Renal cortex interstitium (tissue), 11 donors: ENCODE measurements at regions not wholly inside any gene's neighbourhood (a gene's known extent, or its start where the extent isn't known, plus 50 kb on each side); places are given as distances from the start of the nearest gene placed in this dataset.
A peak's percentile ranks its signal among the peaks of the same experiment; 100 is the strongest.

Experiments used
- DNase-seq, 11 donors: peaks; one replicate each; pipeline ENCODE4 v3.0.0-alpha.2; 2013; ENCODE audit warnings: low read depth in 9 of 11, low spot score in 4 of 11; ENCODE audit errors: extremely low read depth in 1 of 11

DNA sequence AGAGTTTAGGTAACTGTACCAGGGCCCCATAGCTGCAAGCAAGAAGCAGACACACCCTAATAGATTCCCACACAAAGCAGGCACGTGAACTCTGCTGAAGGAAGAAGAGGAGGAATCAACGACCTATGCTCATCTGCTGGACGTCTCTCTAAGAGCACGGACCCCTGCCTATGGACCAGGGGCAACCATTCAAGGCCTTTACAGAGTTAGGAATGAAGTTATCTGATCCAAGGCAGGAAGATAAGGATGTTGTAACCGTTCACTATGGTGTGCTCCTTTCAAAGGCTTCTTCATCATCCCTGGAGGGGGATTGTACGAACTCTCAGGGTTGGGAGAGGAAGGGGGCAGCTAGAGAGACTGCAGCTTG lies 141.6 kb upstream of the PARP11 start:
- DNase-seq, result no peak

DNA sequence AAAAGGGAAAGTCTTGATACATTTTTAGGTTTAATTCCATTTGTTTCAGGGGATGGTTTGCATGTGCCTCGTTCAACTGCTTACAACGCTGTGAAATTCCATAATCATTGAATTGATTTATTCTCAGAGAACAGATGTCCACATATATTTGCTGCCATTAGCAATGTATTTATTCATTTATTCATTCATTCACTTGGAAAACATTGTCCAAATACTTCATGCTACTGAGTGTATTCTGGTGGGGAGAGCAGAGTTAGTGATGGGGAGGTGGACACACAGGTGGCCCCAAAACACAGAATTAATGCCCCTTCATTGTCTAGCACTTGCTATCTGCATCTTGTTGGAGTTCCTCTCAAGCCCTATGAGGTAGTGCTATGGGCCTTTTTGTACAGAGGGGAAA lies 141.2 kb upstream of the PARP11 start:
- DNase-seq, result no peak

DNA sequence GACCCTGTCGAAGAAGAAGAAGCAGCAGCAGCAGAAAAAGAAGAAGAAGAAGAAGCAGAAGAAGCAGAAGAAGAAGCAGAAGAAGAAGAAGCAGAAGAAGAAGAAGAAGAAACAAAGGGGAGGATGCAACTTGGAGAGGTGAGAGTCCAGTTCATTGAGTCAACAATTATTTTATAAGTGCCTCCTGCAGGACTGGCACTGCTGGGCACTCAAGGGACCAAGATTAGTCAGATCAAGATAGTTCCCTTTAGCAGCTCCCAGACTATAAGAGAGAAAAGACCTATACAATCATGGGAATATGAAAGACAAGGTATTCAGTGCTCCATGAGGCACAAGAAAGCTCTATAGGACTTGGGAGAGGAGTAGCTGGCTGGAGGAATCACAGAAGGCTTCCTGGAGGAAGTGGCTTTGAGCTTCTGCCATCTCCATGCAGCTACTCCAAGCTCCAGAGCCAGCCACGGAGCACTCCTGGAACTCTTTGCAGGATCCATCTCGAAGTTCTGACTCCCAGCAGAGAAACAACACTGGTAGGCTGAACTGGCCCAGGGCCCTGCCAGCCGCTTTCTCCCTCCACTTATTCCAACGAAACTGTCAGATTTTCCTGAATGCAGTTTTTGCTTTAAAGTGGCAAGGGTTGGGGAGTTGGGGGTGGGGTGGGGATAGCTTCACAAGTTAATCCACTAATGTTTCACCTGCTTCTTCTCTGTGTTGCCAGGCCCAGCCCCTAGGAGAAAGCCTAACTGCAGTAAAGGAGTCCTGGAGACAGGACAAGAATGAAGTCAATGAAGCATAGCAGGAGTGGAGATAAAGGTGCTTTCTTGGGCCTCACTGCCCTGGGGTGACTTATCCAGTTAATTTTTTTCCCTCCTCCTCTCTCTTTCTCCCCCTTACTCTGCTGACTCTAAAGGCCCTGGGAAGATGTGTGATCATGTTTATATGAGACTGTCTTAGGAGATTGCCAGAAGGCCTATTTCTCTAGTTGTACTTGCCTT lies 140.1 kb upstream of the PARP11 start:
- DNase-seq, result no peak

DNA sequence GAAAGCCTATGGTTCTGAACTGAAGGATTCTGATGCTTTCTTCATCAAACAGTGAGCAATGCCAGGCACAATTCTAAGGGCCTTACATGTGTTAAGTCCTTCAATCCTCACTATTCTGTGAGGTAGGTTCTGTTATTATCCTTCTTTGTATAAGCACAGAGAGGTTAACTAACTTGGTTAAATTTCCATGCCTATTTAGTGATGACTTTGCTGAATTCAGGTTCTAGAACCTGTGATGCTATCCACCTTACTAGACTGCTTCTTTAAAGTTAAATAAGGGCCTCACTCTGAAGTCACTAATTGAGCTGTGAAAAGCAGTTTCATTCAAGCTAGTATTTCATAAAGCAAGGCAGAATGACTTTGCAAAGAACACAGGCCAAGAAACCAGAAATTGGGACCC lies 138.9 kb upstream of the PARP11 start:
- no peak for DNase-seq

DNA sequence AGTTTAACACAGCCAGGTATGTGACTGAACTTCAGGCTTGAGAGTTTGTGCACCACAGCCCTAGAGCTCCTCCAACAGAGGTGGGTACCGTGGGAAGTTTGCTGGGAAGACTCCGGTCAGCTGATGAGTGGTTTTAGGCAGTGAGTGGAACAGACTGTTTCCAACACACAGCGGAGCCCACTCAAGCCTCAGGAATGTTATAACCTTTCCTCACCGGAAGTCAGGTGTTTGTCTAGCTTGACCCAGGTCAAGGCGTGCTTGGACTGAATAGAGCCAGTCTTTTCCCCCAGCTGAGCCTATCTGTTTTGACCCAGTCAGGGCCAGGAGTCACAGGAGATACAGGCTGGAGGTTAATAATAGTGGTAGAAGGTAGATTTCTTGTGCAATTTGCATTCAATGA lies 138.4 kb upstream of the PARP11 start:
- DNase-seq, result no peak

DNA sequence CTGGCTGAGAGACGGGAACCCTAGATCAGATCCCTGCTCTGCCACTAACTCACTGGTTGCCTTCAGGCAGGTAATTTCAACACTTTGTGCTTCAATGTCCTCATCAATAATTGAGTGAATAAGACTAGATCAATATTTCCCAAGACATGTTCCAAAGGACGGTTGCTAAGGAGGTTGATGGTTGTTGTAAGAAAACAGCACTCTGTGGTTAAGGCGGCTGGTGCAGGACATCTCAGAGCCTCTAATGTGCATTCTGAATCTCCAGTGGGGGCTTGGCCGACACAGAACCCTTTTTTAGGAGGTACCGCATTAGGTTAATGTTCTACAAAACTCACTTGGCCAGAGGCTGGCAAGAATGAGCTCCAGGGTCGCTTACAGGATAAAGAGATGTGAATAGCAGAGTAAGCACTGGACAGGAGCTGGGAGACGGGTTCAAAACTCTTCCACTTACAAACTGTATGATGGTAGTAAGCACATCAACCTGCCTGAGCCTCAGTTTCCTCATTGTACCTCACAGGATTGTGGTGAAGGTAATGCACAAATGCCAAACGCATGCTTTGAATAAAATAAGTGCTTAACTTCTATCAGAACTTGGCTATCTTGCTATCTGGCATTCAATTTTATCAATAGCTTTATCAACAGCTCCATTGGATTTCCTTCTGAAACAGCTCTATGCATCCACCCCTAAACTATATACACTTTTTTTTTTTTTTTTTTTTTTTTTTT lies 136.9 kb upstream of the PARP11 start:
- no peak for DNase-seq

DNA sequence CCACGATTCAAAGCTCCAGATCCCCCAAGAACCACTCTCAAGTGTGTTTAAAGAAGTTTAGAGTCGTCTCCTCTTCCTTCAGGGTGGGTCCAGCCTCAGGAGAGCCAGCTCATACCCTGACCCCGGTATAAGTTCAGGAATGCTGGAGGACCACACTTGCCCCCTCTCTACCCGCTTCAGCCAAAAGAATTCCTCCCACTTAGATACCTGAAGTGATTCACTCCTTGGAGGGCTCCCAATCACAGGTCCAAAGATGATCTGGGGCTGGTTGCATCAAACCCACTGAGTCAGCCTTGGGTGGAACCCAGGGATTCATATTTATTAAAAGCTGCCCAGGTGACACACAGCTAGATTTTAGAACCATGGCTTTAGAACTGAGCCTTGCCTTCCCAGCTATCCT lies 133.5 kb upstream of the PARP11 start:
- DNase-seq, result no peak

DNA sequence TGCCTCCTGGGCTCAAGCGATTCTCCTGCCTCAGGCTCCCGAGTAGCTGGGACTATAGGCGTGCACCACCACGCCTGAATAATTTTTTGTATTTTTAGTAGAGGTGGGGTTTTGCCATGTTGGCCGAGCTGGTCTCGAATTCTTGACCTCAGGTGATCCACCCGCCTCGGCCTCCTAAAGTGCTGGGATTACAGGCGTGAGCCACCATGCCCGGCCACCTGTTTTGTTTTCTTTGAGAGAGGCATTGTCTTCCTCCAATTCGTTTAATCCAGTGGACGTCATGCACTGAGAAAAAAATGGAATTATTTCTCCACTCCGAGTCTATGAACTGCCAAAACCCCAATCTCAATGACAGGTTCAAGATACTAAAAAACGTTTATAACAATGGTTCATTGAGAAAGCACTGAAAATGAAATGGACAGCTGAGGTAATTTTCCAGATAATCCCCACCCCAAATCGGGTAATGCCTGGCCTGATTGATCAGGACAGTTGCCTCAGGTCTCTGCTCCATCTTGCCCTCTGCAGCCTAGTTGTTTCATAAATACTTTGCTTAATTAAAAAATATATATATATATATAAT lies 132.7 kb upstream of the PARP11 start:
- DNase-seq, result no peak

DNA sequence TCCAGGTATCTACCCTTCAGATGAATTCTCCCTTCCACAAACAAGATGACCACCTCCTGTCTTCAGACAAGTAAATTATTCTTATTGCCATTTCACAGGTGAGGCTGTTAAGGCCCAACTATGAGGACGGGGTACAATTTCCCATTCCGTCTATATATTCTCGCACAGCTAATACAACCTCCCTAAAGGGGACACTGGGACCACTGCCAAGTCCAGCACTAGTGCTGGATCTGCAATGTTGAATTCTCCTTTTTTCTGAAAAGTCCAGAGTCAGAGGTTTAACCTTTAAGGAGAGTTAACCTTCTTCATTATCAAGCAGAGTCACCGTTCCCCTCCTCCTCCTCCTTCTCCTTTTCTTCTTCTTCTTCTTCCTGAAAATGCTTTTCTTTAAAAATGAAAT lies 130.4 kb upstream of the PARP11 start:
- no peak for DNase-seq

DNA sequence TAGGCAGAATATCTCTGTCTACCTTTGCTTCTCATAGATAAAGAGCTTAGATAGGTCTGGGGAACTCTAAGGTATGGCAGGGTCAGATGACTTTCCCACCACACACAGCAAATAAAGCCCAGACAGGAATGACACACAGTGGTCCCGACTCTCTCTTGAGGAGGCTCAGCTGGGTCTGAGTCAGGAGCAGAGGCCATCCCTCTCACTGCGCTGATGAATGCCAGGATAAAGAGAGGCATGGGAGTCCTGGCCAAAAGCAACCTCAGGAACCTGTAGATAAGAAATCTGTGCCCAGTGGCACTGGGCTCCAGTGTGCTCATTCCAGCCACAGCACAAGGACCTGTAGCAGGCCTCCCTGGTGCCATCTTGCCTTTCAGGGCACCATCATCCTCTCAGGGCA lies 129.4 kb upstream of the PARP11 start:
- no peak for DNase-seq

DNA sequence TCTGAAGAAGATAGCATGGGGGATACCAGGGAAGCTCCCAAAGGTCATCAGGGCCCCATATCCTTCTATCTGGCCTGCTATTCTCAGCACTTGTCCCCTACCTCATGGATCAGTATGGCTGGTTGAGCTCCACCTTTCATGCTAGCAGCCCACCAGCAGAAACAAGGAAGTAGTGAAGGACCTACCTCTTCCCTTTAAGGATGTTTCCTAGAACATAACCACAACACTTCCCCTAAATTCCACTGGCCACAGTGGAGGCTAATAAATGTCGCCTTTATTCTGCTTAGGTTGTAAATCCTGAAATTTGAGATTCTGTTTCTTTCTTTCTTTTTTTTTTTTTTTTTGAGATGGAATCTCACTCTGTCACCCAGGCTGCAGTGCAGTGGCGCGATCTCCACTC lies 128.6 kb upstream of the PARP11 start:
- DNase-seq, result no peak

DNA sequence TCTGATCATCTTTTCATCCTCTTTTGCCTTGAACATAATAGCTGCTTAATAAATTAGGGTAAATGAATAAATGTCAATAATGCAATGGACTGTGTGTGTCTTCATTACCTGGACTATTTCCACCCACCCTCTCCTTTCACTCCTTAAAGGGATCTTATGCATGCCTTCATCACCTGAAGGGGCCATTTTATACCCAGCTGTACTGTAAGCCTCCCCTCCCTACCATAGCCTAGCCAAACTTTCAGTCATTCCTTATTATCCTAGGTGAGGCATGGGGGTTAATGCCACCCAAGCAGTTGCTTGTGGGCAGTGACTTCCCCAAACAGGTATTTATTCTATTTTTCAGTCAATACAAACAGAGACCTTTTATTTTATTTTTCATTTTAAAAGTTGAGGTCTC lies 127.8 kb upstream of the PARP11 start:
- DNase-seq, result no peak

DNA sequence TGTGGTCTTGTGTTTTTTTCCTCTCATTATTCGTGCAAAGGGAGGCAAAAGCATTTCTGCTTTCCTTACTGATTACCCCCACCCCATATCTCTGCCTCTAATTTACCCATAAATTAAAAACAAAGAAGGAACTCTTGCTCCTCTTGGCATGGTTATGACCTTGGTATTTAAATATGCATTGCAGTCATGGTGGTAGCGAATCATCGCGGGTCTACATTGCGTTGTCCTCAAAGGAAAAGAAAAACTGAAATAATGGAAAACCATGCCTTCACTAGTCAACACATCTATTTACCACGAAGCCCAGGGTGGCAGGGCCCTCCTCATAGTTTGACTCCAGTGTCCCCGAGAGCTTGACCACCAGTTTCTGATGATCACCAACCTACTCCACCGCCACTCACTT lies 126.7 kb upstream of the PARP11 start:
- DNase-seq, result no peak

DNA sequence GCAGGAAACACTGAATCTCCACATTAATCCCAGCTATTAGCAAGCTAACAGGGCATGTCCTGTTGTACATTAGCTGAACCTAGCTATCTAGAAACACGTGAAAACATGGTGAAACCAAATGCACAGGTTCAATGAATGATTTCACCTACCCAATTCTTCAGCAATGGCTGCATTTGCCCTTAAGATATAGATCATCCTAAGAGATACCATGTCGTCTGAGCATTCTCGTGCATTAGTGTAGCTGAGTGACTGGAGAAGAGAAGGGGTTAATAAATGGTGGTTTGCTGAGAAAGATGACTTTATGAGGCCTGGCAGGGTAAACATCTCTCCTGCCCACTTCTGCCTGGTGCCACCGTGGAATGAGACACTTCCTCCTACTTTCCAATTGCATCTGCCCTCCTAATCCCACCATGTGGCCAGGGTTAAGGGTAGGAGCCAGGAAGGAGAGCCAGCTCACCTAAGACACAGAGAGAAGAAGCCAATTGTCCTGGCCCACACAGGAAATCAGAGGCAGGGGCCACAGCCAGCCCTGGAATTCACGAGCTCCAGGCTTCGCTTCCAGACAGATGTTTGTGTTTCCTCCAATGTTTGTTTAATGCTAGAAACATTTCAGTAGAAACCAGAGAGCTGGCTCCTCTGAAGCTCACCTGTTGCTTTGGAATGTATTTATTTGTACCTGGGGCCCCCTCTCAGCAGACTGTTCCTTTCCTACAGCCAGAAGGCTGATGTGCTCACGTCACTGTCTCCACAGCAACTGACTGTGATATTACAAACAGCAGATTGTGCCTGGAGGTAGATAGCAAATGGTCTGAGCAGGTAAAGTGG lies 126.0 kb upstream of the PARP11 start:
- peak in 6 of 11 donors; percentile 29 to 67 (median 54) for DNase-seq

DNA sequence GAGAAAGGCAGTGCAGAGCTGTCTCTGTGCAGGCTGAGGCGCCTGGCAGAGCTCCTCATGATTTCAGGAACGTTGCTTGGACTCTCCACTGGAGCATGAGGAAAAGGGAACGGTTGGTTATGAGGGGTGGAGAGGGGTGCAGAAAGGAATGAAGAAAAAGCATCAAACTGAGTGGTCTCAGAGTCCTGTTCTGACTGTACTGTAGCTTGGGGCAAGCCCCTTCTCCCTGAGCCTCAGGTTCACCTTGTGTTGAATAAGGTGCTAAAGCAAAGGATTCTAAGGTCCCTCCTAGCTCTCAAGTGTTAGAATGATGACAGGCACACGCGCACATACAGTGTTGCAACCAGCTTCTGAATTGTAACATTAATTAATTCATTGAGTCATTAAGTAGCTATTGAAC lies 125.2 kb upstream of the PARP11 start:
- no peak for DNase-seq

DNA sequence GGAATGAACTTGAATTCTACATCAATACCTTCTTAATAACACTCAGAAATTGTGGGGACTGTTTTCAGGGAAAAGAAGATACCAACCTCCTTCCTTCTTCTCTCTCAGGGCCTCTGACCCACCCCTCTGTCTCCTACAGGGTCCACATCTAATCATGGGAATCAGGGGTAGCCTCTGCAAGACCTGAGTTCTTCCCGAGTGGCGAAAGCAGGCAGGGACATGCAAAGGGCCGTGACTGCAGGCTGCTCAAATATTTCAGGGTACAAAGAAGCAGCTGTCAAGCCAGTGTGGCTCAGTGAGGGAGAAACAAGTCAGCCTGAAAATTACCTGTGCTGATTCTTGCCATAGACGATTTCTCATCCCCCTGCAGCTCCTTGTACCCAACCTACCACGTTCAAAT lies 123.1 kb upstream of the PARP11 start:
- DNase-seq, result no peak

DNA sequence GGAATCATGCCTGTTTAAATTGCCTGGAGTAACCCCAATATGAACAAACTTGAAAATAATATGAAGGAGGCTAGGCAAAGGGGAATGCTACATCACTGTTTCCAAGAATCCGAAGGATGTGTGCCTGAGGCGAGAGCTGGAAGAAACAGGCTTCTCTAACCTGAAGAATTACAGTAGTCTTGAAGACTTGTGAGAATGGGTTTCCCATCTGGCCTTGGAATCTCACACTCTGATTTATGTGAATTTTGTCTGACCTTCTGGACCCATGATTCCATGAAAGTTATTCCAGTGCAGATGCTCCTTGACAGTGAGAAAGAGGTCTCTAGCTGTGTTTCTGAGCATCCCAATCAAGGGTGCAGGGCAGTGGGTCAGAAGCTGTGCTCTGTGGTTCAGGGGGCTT lies 122.1 kb upstream of the PARP11 start:
- no peak for DNase-seq

DNA sequence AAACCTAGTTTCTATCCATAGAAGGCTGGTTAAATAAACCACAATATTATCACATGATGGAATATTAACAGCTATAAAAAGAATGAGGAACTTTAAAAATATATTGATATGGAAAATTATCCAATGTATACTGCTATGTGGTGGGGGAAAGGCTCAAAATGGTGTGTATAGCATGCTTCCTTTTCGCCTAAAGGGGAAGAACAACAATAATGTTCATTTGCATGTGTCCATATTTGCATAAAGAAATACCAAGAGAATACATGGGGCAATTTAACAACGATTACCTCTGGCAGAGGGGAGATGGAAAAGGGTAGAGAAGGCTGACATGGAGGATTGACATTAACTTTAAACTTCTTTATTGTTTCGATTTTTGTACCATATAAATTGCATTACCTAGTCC lies 121.3 kb upstream of the PARP11 start:
- DNase-seq, result no peak

DNA sequence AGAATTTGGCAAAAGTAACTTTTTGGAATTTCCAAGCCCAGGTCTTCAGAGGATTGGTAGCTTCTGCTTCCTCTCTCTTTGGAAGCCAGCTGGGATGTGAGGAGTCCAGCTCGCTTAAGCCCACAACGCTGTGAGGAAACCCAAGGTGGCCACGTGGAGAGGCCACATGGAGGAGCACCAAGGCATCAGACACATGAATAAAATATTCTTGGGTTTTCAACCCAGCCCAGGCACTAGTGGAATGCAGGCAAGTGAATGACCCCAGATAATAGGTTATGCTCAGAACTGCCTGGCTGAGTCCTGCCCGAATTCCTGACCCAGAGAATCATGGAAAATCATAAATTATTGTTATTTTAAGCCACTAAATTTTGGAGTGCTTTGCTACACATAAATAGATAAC lies 119.7 kb upstream of the PARP11 start:
- DNase-seq, result no peak
